ENCODE measurements at regions not wholly inside any gene's neighbourhood (a gene's known extent, or its start where the extent isn't known, plus 50 kb on each side); places are given as distances from the start of the nearest gene placed in this dataset.

GRCh38 chr4:60757986-60758680 is 442.0 kb upstream of the ADGRL3 start:
- TF ChIP-seq EZH2phosphoT487 (IDR thresholded peaks at IDR 0.05; ENCODE audit: low read depth, severe bottlenecking, unreplicated experiment) (no peak), EZH2 (IDR thresholded peaks at IDR 0.05; ENCODE audit: borderline replicate concordance) (no peak)
- TF ChIP-seq, protein P1, sequence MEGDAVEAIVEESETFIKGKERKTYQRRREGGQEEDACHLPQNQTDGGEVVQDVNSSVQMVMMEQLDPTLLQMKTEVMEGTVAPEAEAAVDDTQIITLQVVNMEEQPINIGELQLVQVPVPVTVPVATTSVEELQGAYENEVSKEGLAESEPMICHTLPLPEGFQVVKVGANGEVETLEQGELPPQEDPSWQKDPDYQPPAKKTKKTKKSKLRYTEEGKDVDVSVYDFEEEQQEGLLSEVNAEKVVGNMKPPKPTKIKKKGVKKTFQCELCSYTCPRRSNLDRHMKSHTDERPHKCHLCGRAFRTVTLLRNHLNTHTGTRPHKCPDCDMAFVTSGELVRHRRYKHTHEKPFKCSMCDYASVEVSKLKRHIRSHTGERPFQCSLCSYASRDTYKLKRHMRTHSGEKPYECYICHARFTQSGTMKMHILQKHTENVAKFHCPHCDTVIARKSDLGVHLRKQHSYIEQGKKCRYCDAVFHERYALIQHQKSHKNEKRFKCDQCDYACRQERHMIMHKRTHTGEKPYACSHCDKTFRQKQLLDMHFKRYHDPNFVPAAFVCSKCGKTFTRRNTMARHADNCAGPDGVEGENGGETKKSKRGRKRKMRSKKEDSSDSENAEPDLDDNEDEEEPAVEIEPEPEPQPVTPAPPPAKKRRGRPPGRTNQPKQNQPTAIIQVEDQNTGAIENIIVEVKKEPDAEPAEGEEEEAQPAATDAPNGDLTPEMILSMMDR (IDR thresholded peaks at IDR 0.05; ENCODE audit: poor library complexity), result no peak

Measured in hepatocyte (in vitro differentiated cells).